ENCODE measurements at regions not wholly inside any gene's neighbourhood (a gene's known extent, or its start where the extent isn't known, plus 50 kb on each side); places are given as distances from the start of the nearest gene placed in this dataset.
"Not testable (repeated sequence)": the region's sequence is repeated elsewhere in the genome, so short reads cannot be mapped to it uniquely, and the experiment has no call there.

GRCh38 chr5:100697970-100698369 lies 162.8 kb downstream of the FAM174A start:
- no peak for DNase-seq

DNA sequence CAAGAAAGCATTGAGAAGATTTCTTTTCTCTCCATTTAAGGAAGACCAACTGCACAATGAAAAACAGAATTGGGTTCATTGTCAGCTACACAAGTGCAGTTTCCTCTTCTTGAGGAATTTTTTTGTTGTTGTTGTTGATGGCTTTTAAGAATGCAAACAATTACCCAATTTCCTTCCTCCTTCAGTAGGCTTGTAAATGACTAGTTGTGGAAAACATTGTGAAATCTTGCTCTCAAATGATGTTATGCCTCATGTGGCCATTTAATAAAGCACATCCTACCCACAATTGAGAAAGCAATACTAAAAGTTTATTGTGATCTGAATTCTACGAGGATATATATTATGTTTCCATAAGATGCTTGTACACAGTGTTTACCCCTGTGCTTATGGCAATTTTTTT lies 171.6 kb downstream of the FAM174A start:
- DNase-seq = no peak

- DNase-seq = no peak
Measured at GRCh38 chr5:100708645-100709171, 173.5 kb downstream of the FAM174A start.

DNA sequence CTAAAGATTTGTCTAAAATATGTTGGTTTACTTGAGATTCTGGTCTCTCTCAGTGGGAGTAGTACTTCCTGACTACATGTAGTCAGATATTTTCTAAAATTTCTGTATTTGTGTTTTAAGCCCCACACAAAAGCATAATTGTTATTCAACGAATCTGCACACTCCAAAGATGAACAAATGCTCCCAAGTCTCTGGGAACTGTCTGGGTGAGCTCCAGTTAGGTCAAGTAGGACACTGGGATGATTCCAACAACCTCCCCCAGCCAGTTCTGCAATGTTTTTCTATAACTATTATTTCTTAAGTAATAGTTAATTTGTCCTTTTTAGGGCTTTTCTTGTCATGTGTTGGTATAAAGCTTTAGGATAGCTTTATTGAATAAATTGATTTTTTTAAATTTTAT lies 174.6 kb downstream of the FAM174A start:
- no peak for DNase-seq

- not testable (repeated sequence) for DNase-seq
Measured at GRCh38 chr5:100714780-100715179, 179.6 kb downstream of the FAM174A start.

DNA sequence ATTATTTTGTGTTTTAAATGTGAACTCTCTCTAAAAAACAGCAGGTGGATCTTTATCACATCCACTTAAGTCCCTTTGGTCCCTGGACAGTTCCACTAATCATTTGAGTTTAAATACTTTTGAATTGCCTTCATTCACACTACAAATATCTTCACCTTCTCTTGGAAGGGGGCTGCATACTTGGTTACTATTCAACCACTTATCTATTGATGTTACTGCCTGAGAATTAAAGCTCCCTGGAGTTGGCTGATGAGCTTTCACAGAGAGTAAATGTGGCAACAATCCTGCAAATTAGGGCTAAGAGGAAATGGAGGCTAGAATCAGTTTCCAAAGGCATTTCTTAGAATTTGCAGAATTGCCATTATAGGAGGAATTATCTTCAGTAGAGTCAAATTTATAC lies 180.4 kb downstream of the ST8SIA4 start:
- no peak for DNase-seq

- DNase-seq = no peak
Measured at GRCh38 chr5:100723229-100723628, 179.9 kb downstream of the ST8SIA4 start.

DNA sequence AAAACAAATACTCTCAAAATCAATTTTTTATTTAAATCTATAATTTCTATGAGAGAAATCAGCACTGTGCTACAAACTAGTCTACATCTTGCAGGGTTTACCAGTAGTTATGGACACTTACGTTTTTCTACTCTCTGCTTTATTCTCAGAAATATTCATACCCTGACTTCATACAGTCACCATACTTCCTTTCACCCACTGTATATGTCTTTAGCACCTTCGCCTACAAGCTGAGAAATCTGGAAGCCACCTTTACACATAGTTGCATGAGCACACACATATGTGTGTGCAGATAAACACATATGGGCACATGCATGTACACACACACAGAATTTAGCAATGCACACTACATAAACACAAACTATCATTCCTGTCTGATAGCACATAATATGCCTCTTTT lies 177.0 kb downstream of the ST8SIA4 start:
- DNase-seq = no peak

GRCh38 chr5:100731768-100732167 lies 171.3 kb downstream of the ST8SIA4 start:
- peak; percentile 15 for DNase-seq

GRCh38 chr5:100746730-100747129 lies 156.4 kb downstream of the ST8SIA4 start:
- no peak for DNase-seq

DNA sequence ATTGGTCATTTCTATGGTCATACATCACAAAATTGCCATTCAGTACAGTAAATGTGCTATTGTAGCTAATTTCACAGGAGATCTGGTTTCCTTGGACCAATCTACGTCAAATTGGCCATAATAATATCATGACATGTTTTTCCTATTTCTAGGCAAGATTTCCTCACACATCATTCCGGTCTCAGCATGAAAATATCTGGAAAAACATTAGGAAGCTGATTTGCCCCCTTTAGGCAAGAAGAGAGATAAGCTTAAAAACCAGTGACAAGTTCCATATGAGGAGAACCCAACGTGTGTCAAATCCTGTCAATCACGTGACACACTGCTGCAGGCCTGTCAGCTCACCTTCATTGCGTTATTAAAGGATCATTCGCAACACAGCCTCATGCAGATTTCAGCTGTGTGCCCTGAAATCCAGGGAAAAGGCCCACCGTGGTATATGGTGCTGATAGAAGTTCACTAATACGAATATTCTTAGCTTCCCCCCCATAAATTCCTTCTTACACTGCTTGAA lies 153.3 kb downstream of the ST8SIA4 start:
- DNase-seq = no peak

DNA sequence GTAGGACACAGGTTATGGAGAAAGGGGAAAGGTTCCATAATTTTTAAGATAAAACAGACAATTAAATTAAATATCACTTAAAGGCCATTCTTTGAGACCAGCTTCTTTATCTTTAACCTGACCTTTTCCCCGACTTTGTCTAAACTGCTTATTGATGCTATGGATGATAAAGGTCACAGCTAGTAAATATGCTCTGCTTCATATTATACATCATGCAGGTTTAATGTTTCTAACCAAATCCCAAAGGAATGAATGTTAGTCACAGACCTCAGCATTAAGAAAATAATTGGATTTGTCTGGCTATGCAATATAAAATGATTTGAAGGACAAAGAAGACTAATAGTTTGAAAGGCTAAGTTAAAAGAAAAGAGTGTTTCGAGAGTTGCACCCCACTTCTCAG lies 147.6 kb downstream of the ST8SIA4 start:
- DNase-seq = no peak

All from NCI-H510A treated with DMSO at 0.1 percent for 48 hours (cell line).